Stimulated activated CD4-positive, alpha-beta T cell treated with anti-CD3 and anti-CD28 coated beads, Interleukin-2, amount 100 ng/mL, for 24 hours (primary cell): ENCODE measurements at regions not wholly inside any gene's neighbourhood (a gene's known extent, or its start where the extent isn't known, plus 50 kb on each side); places are given as distances from the start of the nearest gene placed in this dataset.
"Not testable (repeated sequence)": the region's sequence is repeated elsewhere in the genome, so short reads cannot be mapped to it uniquely, and the experiment has no call there.

Source experiments
- DNase-seq, 2 donors: peaks; one replicate each; pipeline ENCODE4 v3.0.0-alpha.2; 2020

- no peak for DNase-seq
Observed at GRCh38 chr11:41714101-41714500, 254.6 kb upstream of the LRRC4C start.

DNA sequence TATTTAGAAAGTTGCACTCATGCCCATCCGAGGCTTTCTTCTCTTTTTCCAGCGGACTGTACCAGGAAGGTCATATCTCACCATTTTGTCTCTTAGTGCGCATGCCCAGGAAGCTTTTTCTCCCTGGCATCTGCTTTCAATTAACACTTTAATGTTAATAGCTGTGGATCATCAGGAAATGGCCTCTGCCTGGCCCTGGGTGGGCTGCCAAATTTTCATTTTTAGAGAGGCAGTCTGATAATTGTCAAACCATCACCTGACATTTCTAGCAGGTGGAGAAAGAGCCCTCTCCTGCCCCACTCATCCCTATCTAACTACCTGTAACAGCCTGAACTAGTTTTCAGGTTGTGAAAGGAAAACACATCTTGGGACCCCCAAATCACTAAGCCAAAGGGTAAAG, 257.4 kb upstream of the LRRC4C start:
- DNase-seq: no peak

DNA sequence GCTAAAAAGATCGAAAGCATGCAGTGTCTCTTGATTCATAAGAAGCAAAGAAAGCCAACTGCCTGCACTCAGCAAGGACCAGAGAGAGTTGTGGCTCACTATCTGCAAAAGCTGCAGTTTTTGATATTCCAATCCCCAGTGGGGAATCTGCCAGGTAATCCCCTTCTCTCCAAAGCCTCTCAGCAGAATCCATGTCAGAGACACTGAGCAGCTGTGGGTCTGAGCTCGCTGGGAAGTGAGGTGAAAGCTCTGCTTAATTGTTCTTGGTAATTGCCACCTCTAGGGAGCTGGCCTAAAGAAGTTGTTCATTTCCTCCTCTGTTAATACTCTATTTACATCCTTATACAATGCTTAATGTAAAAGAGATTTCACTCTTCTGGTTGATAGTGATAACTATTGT, 261.3 kb upstream of the LRRC4C start:
- DNase-seq: no peak

GRCh38 chr11:41728161-41728560, 268.7 kb upstream of the LRRC4C start:
- DNase-seq: not testable (repeated sequence)

GRCh38 chr11:41775296-41775695, 315.8 kb upstream of the LRRC4C start:
- DNase-seq: no peak

DNA sequence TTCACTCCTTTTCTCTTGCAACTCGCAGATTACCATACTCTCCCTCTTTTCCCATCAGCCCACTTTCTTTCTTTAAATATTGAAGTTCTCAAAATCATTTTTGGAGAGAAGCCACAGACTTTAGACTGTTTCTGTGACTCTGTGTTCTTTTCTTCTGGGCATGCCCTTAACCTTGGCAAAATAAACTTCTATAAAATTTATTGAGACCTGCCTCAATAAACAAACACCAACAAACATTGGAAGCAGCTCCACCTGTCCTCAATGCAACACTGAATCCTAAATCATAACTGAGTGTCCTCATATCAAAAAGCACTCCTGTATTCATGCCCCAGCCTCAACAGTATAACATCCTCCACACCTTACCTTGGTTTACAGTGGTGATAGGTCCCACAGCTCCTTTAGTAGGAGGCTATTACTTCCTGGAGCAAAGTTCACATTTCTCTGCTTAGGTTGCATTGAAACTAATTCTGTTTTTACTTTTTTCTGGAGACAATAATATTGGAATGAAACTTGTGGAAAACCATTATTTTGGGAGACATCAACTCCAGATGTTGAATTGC, 320.0 kb upstream of the LRRC4C start:
- no peak for DNase-seq

DNA sequence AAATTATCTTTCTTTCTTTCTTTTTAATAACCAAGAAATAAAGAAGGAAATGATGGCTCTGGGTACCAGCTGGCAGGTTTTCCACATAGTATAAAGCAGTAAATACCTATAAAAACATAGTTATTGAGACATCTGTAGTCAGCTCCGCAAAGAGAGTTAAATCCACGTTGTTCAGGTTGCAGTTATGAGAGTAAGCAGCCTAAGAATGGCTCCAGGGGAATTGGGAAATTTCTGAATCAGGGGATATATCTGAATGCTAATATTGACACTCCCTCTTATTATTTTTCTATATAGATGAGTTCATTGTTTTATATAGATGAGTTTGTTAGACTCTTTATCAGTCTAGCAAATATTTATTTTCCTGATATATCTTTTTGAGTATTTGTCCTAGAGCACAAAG, 322.0 kb upstream of the LRRC4C start:
- no peak for DNase-seq

DNA sequence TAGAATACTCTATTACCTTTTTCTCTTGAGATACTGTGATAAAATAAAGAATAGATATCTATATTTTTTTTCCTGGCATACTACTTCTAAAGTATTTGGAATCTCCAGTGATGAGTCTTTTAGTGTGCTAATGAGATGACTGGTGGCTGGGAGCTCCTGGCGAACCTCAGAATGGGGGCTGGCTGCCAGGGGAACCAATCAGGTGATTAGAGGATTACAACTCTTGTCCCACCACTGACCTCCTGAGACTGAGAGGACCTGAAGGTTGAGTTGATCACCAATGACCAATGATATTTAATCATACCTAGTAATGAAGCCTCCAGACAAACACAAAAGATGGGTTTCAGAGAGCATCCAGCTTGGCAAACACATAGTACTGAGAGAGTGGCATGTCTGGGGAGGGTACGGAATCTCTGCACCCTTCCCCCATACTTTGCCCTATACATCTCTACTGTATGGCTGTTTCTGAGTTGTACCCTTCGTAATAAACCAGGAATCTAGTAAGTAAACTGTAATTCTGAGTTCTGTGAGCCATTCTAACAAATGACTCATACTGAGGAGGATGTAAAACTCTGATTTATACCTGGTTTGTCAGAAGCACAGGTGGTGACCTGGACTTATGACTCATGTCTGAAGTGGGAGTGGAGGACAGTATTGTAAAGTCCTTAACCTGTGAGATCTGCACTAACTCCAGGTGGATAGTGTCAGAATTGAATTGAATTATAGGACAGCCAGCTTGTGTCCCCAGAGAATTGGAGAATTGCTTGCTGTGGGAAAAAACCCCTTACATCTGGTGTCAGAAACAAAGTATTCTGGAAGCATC, 325.3 kb upstream of the LRRC4C start:
- DNase-seq: no peak

DNA sequence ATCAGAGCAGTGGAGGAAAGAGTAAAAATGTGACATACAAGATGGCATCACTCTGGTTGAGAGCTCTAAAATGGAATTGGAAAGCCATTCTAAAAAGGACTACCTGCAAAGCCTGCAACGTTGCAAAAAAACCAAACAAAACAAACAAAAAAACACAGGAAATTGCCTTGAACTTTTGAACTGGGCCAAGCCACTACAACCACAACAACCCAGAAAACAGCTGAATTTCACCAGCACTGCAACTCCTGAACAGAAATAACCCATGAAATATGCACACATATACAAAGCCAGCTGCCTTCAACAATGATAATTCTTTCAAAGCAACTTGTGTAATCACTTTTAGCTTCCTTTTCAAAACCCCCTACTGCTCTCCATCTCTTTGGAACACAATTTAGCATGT, 326.6 kb upstream of the LRRC4C start:
- DNase-seq: no peak

GRCh38 chr11:41788177-41788576, 328.7 kb upstream of the LRRC4C start:
- DNase-seq: no peak

GRCh38 chr11:41789376-41789775, 329.9 kb upstream of the LRRC4C start:
- no peak for DNase-seq

DNA sequence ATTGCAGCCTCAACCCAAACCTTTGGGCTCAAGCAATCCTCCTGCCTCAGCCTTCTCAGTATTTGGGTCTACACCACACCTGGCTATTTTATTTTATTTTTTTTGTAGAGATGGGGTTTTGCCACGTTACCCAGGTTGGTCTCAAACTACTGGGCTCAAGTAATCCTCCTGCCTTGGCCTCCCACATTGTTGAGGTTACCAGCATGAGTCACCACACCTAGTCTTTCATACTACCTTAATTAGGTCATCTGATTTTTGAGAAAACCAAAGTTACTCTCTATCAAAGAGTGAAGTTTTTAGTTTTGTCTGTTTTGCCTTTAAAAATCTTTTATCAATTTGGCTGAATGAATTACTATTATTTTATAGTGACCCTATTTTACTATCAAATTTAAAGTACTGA, 335.6 kb upstream of the LRRC4C start:
- DNase-seq: no peak

- DNase-seq: no peak
Observed at GRCh38 chr11:41799754-41800153, 340.3 kb upstream of the LRRC4C start.

GRCh38 chr11:41803895-41804294, 344.4 kb upstream of the LRRC4C start:
- DNase-seq: no peak

GRCh38 chr11:41816396-41816795, 356.9 kb upstream of the LRRC4C start:
- DNase-seq: no peak

DNA sequence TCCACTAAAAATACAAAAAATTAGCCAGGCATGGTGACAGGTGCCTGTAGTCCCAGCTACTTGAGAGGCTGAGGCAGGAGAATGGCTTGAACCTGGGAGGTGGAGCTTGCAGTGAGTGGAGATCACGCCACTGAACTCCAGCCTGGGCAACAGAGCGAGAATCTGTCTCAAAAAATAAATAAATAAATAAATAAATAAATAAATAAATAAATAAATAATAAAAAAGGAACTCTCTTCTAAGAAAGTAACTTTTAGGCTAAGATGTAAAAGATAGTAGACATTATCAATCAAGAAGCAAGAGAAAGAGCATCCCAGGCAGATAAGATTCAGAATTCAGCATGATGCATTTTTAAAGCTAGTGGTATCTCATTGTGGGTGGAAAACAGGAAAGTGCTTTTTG, 364.8 kb upstream of the LRRC4C start:
- not testable (repeated sequence) for DNase-seq

DNA sequence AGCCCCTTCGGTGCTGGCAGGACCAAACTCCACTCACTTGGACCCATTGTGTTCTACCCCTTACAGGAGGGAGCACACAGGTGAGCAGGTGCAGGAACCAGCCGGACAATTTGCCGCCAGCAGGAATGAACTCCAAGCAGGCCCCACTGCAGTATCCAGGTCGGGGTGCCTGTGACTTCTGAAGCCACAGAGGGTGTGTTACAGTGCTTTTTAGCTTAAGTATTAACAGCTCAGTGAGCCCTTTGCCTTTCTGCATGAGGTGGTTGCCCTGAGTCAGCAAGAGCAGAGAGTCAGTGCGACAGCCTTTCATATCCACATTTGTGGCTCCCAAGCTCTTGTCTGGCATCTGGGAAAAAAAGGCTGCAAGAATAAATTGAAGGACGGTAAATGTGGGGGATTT, 366.6 kb upstream of the LRRC4C start:
- no peak for DNase-seq

GRCh38 chr11:41836431-41836830, 377.0 kb upstream of the LRRC4C start:
- no peak for DNase-seq

DNA sequence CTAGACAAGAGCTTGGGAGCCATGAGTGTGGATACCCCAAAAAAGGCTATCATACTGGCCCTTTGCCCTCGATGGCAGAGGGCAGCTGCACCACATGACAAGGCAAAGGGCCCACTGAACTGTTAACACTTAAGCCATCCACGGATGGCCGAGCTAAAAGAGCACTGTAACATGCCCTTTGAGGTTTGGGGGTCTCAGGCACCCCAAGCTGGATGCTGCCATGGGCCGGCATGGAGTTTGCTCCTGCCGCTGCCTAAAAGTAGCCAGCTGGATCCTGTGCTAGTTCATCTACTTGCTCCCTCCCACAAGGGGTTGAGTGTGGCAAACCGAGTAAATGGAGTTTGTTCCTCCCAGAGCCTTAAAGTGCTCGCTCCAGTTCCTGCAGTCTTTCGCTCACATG, 383.2 kb upstream of the LRRC4C start:
- DNase-seq: no peak

DNA sequence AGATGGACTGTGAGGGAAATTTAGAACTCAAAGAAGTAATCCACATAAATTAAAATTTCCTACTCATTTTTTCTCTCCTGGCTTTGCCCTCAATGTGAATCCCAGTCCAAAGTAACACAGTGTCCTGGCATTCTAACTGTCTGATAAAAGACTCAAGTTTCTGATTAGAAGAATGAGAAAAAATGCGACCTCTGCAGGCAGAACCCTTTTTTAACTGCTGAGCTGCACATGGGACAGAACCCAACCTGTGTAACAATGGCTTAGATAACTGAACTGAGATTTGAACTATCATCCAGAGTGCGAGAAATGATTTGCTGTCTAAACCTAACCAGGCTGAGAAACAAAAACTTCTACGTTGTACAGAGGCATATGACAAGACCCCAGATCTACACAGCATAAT, 385.6 kb upstream of the LRRC4C start:
- no peak for DNase-seq

DNA sequence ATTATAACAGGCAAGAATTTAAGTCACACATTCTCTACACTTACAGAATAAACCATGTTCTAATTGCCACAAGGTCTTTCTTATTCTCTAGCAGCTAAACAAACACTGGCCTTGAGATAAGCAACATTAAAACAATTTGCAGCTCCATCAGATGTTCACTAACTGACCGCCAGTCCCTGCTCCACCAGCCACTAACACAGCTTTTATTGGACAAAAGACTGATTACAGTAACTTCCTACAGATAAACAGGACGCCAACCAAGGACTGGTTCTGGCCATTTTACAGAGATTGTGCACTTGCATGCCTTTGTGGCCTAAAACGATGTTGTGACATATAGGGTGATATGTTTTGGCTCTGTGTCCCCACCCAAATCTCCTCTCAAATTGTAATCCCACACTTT, 388.9 kb upstream of the LRRC4C start:
- no peak for DNase-seq

GRCh38 chr11:41849250-41849649, 389.8 kb upstream of the LRRC4C start:
- DNase-seq: no peak

DNA sequence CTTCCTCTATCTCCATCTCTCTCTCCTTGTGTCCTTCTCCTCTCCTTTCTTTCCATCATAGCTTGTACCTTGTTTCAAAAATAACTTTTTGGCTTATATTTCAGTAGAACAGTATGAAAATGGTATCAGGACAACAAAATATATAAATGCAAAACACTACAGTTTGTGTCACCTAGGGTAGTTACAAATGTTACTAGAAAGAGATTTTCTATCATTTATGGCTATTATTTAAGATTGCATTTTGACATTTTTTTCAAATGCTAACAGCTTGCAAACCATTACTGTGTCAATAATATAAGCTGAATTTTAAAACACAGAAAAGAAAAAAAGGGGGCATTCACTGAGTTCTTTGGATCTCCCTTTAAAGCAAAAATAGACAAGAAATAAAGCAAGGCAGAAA, 392.3 kb upstream of the LRRC4C start:
- DNase-seq: no peak

DNA sequence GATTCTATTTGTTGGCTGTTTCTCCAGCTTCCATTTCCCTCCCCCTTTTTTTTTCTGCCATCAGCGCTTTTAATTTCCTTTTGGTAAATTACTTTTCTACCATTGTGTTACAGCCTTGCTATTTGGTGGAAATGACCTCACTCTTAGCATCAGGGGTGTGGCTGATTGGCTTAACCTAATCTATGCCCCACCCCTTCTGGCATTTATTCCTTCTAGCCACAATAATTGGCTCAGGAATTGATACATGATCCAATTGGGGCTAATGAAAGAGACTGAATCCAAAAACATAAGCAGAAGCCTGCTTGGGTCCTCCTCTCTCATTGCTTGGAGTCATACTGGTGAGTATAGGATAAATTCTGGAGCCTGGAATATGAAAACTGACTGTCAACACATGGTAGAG, 402.4 kb upstream of the LRRC4C start:
- DNase-seq: no peak

GRCh38 chr11:41866525-41866924, 407.1 kb upstream of the LRRC4C start:
- DNase-seq: no peak
